ENCODE measurements at regions not wholly inside any gene's neighbourhood (a gene's known extent, or its start where the extent isn't known, plus 50 kb on each side); places are given as distances from the start of the nearest gene placed in this dataset.

DNA sequence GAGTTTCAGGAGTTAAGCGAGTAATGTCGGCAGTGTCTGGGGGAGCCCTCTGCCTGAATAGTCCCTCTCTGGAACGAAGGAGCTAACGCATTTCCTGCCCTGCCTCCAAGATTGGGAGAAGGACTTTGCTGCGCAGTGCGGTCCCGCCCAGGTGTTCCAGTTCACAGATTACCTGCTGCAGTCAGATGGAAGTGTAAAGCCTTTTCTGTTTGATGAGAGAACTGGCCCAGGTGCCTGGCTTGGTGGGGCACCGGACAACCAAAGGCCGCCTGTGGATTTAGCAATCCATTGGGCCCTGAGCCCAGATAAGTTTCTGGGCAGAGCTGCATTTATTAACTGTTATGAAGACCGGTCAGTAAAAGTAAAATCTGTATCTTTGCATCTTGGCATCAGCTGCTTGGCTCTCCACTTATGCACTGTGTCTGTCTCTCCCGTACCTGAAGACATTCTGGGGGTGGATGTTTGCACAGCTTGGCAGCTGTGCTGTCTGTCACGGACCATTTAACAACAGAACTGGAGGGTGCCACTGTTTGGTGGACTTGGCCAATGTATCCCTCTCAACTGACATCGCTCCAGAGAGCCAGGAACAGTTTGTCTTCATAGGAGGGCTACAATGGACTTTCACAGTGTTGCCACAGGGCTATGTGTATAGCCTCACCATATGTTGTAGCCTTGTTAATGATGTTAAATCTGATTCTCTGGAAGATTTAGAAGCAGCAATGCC lies 654.7 kb upstream of the ZWINT start:
- Histone ChIP-seq H3K36me3 (ENCODE audit: insufficient read depth) (no peaks in the 10 kb centered on the region), H3K4me3 (ENCODE audit: low read depth, low read length) (no peak overlapping the region), H3K27ac (ENCODE audit: low read depth) (no peak overlapping the region), H3K4me1 (ENCODE audit: insufficient read depth) (no peaks in the 10 kb centered on the region)
- 77% methylated on average over 13 of the region's 13 CpGs for WGBS
- DNase-seq (ENCODE audit: extremely low spot score), result no peak

DNA sequence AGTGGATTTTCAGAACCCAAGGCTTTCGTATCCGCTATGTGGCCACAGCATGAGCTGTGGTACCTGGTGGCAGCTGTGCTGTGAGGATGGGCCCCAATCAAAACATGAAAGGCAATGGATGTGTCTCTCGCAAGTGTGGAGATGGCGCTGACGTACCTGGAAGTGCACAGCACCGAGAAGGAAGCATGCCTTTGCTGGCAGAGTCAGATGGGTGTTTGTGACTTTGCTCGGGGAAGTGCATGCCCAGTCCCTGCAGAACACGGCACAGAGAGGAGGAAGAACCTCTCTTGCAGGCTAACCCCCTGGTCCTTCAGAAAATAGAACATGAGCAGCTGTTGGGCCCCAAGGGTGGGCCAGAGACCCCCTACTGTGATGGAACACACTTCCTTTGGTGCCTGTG lies 654.1 kb upstream of the ZWINT start:
- H3K4me3 ChIP-seq (ENCODE audit: low read depth, low read length), result no peak overlapping the region
- DNase-seq (ENCODE audit: extremely low spot score), result no peak
- 83% methylated on average over 8 of the region's 8 CpGs for WGBS
- H3K27ac ChIP-seq (ENCODE audit: low read depth), result no peak overlapping the region
- no peaks in the 10 kb centered on the region for H3K4me1 ChIP-seq (ENCODE audit: insufficient read depth)
- H3K36me3 ChIP-seq (ENCODE audit: insufficient read depth), result no peaks in the 10 kb centered on the region

DNA sequence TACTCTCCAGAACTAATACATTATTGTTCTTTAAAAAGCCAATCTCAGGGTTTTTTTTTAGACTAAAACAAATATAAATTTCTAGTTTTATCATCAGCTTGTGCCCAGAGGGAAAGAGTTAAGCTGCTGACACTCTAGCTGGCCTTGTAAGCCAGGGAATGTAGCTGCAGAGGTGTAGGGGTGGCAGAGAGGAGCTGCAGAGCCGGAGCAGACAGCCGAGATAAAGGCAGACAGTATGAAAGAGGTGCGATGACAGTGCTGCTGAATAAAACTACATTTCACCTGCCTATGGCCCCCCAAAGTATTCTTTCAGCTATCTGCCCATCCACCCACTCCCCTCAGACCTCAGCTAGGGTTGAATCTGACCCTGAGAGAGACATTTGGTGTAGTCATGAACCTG lies 653.7 kb upstream of the ZWINT start:
- no peaks in the 10 kb centered on the region for H3K36me3 ChIP-seq (ENCODE audit: insufficient read depth)
- H3K4me3 ChIP-seq (ENCODE audit: low read depth, low read length), result no peak overlapping the region
- H3K27ac ChIP-seq (ENCODE audit: low read depth), result no peak overlapping the region
- 56% methylated on average over 3 of the region's 3 CpGs for WGBS
- no peak for DNase-seq (ENCODE audit: extremely low spot score)
- H3K4me1 ChIP-seq (ENCODE audit: insufficient read depth), result no peaks in the 10 kb centered on the region

DNA sequence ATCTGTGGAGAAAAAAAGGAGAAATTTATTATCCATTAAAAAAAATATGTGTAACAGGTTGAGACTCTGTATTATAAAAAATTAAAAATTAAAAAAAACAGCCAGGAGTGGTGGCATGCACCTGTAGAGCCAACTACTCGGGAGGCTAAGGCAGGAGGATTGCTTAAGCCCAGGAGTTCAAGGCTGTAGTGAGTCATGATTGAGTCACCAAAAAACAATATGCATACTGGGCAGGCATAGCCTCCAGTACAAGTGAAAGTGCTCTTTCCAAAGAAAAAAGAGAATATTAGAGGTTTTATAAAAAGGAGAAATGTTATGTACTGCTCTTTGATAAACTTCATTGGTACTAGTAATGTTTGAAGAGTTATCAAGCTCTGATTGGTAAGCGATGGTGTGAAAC lies 647.1 kb upstream of the ZWINT start:
- H3K4me1 ChIP-seq (ENCODE audit: insufficient read depth), result no peaks in the 10 kb centered on the region
- H3K27ac ChIP-seq (ENCODE audit: low read depth), result no peak overlapping the region
- 84% methylated on average over 2 of the region's 2 CpGs for WGBS
- H3K36me3 ChIP-seq (ENCODE audit: insufficient read depth), result no peaks in the 10 kb centered on the region
- no peak overlapping the region for H3K4me3 ChIP-seq (ENCODE audit: low read depth, low read length)
- no peak for DNase-seq (ENCODE audit: extremely low spot score)

DNA sequence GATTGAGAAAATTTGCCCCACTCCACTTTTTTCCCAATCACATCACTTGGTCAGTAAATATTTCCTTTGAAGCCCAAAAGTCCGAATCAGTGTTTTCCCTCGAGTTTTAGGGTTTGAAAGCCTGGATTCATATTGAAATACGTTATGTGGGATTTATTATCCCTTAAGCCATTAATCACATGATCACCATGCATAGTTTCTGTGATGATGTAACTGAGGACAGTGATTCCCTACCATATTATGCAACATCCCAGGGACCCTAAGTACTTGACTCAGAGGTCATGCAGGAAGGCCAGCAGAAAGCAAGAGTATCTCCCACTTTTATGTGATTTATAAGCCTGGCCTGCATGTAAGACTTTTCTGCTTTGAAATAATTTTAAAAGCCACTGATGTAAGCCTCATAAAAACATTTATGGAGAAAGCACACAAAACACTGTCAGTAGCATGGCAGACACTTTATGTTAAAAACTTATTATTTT lies 630.6 kb upstream of the ZWINT start:
- 32% methylated on average over 3 of the region's 3 CpGs for WGBS
- H3K4me1 ChIP-seq (ENCODE audit: insufficient read depth), result no peaks in the 10 kb centered on the region
- no peak for DNase-seq (ENCODE audit: extremely low spot score)
- no peaks in the 10 kb centered on the region for H3K36me3 ChIP-seq (ENCODE audit: insufficient read depth)
- no peak overlapping the region for H3K4me3 ChIP-seq (ENCODE audit: low read depth, low read length)
- H3K27ac ChIP-seq (ENCODE audit: low read depth), result no peak overlapping the region

DNA sequence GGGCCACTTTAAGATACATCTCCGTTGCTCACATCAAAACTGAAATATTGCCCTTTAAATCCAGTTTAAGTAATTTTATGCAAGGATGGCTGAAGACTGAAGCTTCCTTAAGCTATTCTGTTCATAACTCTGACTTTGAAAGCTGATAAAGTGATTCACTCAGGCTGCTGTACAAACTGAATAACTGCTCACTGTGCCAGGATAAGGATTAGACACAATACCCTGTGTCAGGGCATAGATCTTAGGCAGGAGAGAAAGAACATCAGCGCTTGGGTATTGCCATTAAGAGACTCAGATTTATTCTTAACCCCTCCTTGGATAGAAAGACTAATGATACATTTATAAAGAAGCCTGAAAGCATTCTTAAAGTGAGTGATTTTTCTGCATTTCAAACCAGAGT lies 614.5 kb upstream of the ZWINT start:
- no peak for DNase-seq (ENCODE audit: extremely low spot score)
- no peaks in the 10 kb centered on the region for H3K36me3 ChIP-seq (ENCODE audit: insufficient read depth)
- H3K4me3 ChIP-seq (ENCODE audit: low read depth, low read length), result no peak overlapping the region
- no peaks in the 10 kb centered on the region for H3K4me1 ChIP-seq (ENCODE audit: insufficient read depth)
- 26% methylated on average over 2 of the region's 2 CpGs for WGBS
- H3K27ac ChIP-seq (ENCODE audit: low read depth), result no peak overlapping the region

DNA sequence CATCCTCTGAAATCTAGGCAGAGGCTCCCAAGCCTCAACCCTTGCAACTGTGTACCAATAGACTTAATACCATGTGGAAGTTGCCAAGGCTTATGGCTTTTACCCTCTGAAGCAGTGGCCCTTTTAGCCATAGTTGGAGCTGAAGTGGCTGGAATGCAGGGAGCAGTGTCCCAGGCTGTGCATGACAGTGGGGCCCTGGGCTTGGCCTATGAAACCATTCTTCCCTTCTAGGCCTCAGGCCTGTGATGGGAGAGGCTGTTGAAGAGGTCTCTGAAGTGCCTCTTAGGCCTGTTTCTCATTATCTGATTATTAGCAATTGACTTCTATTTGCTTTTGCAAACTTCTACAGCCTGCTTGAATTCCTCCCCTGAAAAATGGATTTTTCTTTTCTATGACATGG lies 612.7 kb upstream of the ZWINT start:
- no peak for DNase-seq (ENCODE audit: extremely low spot score)
- Histone ChIP-seq H3K27ac (ENCODE audit: low read depth) (no peak overlapping the region), H3K4me1 (ENCODE audit: insufficient read depth) (no peaks in the 10 kb centered on the region), H3K4me3 (ENCODE audit: low read depth, low read length) (no peak overlapping the region), H3K36me3 (ENCODE audit: insufficient read depth) (no peaks in the 10 kb centered on the region)

DNA sequence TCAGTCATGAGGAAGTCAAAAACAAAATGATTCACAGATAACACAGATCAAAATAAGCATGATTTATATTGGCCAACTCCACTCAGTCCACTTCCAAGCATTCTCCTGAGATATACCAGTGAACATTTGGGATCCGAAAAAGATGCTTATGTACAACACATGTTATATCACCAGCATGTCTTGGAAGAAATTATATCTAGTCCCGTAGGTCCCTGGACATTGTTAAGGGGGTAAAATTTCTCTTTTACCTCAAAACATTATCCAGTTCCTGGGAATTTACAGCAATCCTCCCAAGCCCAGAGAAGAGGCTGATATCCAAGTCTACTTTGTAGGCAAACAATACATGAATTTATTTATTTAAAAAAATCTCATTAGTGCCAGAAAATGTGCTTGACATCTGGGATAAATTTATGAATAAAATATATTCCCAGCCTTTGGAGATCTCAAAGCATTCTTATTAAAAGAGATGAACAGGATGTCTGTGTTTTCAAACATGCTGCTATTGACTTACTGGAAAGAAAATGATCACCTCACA lies 582.2 kb upstream of the ZWINT start:
- no peaks in the 10 kb centered on the region for H3K36me3 ChIP-seq (ENCODE audit: insufficient read depth)
- no peaks in the 10 kb centered on the region for H3K4me1 ChIP-seq (ENCODE audit: insufficient read depth)
- no peak for DNase-seq (ENCODE audit: extremely low spot score)
- no peak overlapping the region for H3K27ac ChIP-seq (ENCODE audit: low read depth)
- 67% methylated on average over 2 of the region's 2 CpGs for WGBS
- no peak overlapping the region for H3K4me3 ChIP-seq (ENCODE audit: low read depth, low read length)

DNA sequence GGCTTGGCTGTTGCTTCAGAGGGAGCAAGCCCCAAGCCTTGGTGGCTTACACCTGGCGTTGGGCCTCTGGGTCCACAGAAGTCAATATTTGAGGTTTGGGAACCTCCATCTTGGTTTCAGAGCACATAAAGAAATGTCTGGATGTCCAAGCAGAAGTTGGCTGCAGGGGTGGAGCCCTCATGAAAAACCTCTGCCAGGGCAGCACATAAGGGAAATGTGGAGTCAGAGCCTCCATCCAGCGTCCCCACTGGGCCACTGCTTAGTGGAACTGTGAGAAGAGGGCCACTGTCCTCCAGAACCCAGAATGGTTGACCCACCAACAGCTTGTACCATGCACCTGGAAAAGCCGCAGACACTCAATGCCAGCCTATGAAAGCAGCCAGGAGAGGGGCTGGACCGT lies 573.5 kb upstream of the ZWINT start:
- Histone ChIP-seq H3K36me3 (ENCODE audit: insufficient read depth) (no peaks in the 10 kb centered on the region), H3K4me1 (ENCODE audit: insufficient read depth) (no peaks in the 10 kb centered on the region), H3K27ac (ENCODE audit: low read depth) (no peak overlapping the region), H3K4me3 (ENCODE audit: low read depth, low read length) (no peak overlapping the region)
- WGBS, result 83% methylated on average over 4 of the region's 4 CpGs
- DNase-seq (ENCODE audit: extremely low spot score), result no peak

DNA sequence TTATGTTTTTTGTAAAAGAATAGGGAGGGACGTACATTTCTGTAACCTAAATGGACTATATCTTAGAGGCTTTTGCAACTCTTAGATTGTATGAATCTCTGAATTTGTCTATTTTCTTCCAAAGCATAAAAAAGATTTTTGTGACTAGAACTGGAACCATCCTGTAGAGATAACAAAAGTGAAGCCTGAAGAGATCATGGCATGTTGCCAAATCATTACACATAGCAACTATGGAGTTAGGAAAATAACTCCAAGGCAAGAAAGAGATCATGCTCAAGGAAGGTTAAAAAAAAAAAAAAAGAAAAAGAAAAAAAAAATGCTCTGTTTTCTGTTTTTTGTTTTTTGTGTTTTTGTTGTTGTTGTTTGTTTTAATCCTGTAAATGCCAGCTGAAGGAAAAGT lies 567.7 kb upstream of the ZWINT start:
- no peaks in the 10 kb centered on the region for H3K4me1 ChIP-seq (ENCODE audit: insufficient read depth)
- 66% methylated on average over 1 of the region's 1 CpG for WGBS
- peak; percentile 11 for DNase-seq (ENCODE audit: extremely low spot score)
- H3K36me3 ChIP-seq (ENCODE audit: insufficient read depth), result no peaks in the 10 kb centered on the region
- no peak overlapping the region for H3K27ac ChIP-seq (ENCODE audit: low read depth)
- H3K4me3 ChIP-seq (ENCODE audit: low read depth, low read length), result no peak overlapping the region

DNA sequence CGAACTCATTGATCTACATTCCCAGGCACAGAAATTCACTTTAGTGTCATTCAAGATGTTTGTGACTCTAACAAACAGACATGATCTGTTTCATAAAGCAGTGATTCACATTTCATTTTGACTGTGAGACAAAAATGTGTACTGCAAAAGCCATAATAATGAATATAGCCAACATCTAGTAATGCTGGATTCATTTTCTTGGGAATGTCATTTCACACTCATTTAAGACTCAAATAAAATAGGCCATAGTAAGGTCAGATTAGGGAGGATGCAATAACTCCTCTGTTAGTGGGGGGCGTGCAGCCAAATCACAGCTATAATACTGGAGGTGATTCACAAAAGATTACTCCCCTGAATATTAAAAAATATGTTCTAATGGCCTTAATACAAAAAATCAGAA lies 566.6 kb upstream of the ZWINT start:
- Histone ChIP-seq H3K36me3 (ENCODE audit: insufficient read depth) (no peaks in the 10 kb centered on the region), H3K27ac (ENCODE audit: low read depth) (no peak overlapping the region), H3K4me3 (ENCODE audit: low read depth, low read length) (no peak overlapping the region), H3K4me1 (ENCODE audit: insufficient read depth) (no peaks in the 10 kb centered on the region)
- WGBS, result 75% methylated on average over 2 of the region's 2 CpGs
- DNase-seq (ENCODE audit: extremely low spot score), result peak; percentile 13

DNA sequence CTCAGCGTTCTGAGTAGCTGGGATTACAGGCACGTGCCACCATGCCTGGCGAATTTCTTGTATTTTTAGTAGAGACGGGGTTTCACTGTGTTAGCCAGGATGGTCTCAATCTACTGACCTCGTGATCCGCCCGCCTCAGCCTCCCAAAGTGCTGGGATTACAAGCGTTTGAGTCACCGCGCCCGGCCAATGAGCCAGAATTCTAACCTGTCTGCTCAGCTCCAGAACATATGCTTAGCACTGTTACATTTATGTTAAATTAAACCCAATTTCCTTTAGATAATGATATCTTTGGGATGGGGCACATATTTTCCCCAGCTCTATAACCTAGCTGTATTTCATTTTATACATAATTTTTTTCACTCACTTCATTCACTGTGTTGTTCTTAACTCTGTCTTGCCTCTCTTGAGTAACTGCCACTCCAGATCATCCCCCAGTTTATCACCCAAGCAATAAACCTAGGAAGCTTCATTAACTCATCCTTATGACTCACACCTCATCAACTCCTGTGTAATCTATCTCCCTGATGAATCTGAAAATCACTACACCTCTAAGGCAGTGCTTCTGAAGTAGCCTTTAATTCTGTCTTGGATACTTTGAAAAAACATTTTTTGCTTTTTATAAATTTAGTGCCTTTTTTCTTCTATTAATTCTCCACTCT lies 559.7 kb upstream of the ZWINT start:
- Histone ChIP-seq H3K27ac (ENCODE audit: low read depth) (no peak overlapping the region), H3K36me3 (ENCODE audit: insufficient read depth) (no peaks in the 10 kb centered on the region), H3K4me1 (ENCODE audit: insufficient read depth) (no peaks in the 10 kb centered on the region), H3K4me3 (ENCODE audit: low read depth, low read length) (no peak overlapping the region)
- no peak for DNase-seq (ENCODE audit: extremely low spot score)
- 90% methylated on average over 11 of the region's 11 CpGs for WGBS

DNA sequence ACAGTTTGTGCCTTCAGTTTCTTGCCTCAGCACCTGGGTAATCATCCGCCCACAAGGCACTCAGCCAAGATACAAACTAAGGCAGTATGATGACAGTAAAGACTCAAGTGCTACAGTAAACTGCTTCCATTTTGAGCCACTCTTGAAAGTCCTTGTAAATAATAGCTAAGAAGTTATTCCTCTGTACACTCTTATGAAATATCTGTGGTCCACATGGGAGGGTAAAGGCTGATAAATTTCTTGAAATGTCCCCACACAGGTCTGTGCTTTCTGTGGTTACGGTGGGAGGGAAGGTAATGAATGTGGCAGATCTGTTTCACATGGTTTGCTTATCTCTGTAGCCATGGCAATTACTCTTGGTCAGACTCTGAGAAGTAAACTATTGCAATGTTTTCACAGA lies 551.0 kb upstream of the ZWINT start:
- DNase-seq (ENCODE audit: extremely low spot score), result no peak
- Histone ChIP-seq H3K4me1 (ENCODE audit: insufficient read depth) (no peaks in the 10 kb centered on the region), H3K27ac (ENCODE audit: low read depth) (no peak overlapping the region), H3K4me3 (ENCODE audit: low read depth, low read length) (no peak overlapping the region), H3K36me3 (ENCODE audit: insufficient read depth) (no peaks in the 10 kb centered on the region)
- WGBS, result 79% methylated on average over 2 of the region's 2 CpGs

DNA sequence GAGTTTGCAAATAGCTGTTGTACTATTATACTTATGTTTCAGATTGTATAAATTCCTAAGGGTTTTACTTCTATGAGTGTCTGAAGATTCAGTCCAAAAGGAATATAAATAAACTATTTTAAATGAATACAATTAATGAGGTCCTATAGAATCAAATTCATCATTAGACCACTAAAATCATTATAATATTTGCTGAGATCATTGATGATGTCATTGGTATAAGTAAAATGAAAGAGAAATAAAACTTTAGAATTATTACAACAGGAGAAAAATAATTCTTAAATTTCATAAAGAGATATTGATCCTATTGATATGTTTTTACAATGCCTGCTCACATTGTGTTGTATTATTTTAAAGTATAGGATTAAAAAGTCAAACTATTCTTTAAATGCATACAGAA lies 544.0 kb upstream of the ZWINT start:
- no peak overlapping the region for H3K27ac ChIP-seq (ENCODE audit: low read depth)
- no peaks in the 10 kb centered on the region for H3K36me3 ChIP-seq (ENCODE audit: insufficient read depth)
- H3K4me3 ChIP-seq (ENCODE audit: low read depth, low read length), result no peak overlapping the region
- H3K4me1 ChIP-seq (ENCODE audit: insufficient read depth), result no peaks in the 10 kb centered on the region
- DNase-seq (ENCODE audit: extremely low spot score), result no peak
